ENCODE measurements at regions not wholly inside any gene's neighbourhood (a gene's known extent, or its start where the extent isn't known, plus 50 kb on each side); places are given as distances from the start of the nearest gene placed in this dataset.
"Not testable (repeated sequence)": the region's sequence is repeated elsewhere in the genome, so short reads cannot be mapped to it uniquely, and the experiment has no call there.

DNA sequence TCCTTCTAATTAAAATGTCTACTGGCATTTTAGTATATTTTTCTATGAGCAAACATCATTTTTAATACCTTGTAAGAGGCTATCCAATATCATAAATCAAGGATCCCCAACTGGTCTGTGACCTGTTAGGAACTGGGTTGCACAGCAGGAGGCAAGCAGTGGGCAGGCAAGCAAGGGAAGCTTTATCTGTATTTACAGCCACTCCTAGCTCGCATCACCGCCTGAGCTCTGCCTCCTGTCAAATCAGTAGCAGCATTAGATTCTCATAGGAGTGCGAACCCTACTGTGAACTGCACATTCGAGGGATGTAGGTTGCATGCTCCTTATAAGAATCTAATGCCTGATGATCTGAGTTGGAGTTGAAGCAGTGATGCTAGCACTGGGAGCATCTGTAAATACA lies 70.2 kb upstream of the CREB3L1 start:
- H3K27me3 ChIP-seq (replicated peaks), result no peaks in the 10 kb centered on the region
- TF ChIP-seq, protein P1, sequence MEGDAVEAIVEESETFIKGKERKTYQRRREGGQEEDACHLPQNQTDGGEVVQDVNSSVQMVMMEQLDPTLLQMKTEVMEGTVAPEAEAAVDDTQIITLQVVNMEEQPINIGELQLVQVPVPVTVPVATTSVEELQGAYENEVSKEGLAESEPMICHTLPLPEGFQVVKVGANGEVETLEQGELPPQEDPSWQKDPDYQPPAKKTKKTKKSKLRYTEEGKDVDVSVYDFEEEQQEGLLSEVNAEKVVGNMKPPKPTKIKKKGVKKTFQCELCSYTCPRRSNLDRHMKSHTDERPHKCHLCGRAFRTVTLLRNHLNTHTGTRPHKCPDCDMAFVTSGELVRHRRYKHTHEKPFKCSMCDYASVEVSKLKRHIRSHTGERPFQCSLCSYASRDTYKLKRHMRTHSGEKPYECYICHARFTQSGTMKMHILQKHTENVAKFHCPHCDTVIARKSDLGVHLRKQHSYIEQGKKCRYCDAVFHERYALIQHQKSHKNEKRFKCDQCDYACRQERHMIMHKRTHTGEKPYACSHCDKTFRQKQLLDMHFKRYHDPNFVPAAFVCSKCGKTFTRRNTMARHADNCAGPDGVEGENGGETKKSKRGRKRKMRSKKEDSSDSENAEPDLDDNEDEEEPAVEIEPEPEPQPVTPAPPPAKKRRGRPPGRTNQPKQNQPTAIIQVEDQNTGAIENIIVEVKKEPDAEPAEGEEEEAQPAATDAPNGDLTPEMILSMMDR (IDR thresholded peaks at IDR 0.05; ENCODE audit: low read depth, low read length, missing control alignments), result no peak

DNA sequence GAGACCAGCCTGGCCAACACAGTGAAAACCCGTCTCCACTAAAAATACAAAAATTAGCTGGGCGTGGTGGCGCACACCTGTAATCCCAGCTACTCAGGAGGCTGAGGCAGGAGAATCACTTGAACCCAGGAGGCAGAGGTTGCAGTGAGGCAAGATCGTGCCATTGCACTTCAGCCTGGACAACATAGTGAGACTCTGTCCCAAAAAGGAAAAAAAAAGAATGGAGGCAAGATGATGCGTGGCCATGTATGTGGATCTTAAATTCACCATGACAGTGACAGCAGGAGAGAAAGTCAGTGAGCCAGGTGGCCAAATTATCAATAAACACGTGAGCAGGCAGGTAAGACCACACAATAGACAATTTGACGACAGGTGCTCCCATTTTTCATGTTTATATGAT lies 73.0 kb upstream of the CREB3L1 start:
- H3K27me3 ChIP-seq (replicated peaks); H3K36me3 ChIP-seq (replicated peaks); in situ Hi-C loops (cut with HindIII; ENCODE audit: low pct_ligation_motif_present, low sequenced_read_pairs); DNase-seq; H3K27ac ChIP-seq; H3K4me3 ChIP-seq (ENCODE audit: low read depth, low read length): not testable (repeated sequence)

More for the DNA sequence above, 70.2 kb upstream of the CREB3L1 start:
- in situ Hi-C loops (cut with HindIII; ENCODE audit: low pct_ligation_motif_present, low sequenced_read_pairs), result no loop called here
- no peak for DNase-seq
- H3K36me3 ChIP-seq (replicated peaks), result no peaks in the 10 kb centered on the region
- no peak overlapping the region for H3K27ac ChIP-seq
- no peak overlapping the region for H3K4me3 ChIP-seq (ENCODE audit: low read depth, low read length)

DNA sequence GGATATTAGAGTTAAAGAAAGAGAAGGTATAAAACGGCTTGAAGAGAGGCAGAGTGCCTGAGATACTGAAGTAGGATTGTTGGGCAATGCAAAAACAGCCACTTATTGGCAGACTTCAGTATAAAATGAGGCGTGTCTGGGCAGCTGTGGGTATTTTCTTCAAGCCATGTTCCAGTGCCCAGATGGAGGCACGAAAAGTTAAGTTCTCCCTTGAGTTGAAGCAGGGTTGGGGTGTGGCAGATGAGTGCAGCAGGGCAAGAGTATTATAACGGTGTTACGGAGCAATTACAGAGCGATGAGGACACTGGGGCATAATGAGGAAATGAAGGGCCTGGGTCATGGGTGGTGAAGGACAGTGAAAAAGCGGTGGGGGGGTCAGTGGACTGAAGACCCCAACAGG lies 73.7 kb upstream of the CREB3L1 start:
- H3K27ac ChIP-seq, result no peak overlapping the region
- TF ChIP-seq, protein P1 (IDR thresholded peaks at IDR 0.05; ENCODE audit: low read depth, low read length, missing control alignments), result no peak
- no peak overlapping the region for H3K4me3 ChIP-seq (ENCODE audit: low read depth, low read length)
- in situ Hi-C loops (cut with HindIII; ENCODE audit: low pct_ligation_motif_present, low sequenced_read_pairs), result no loop called here
- no peak for DNase-seq
- no peaks in the 10 kb centered on the region for H3K36me3 ChIP-seq (replicated peaks)
- no peaks in the 10 kb centered on the region for H3K27me3 ChIP-seq (replicated peaks)

DNA sequence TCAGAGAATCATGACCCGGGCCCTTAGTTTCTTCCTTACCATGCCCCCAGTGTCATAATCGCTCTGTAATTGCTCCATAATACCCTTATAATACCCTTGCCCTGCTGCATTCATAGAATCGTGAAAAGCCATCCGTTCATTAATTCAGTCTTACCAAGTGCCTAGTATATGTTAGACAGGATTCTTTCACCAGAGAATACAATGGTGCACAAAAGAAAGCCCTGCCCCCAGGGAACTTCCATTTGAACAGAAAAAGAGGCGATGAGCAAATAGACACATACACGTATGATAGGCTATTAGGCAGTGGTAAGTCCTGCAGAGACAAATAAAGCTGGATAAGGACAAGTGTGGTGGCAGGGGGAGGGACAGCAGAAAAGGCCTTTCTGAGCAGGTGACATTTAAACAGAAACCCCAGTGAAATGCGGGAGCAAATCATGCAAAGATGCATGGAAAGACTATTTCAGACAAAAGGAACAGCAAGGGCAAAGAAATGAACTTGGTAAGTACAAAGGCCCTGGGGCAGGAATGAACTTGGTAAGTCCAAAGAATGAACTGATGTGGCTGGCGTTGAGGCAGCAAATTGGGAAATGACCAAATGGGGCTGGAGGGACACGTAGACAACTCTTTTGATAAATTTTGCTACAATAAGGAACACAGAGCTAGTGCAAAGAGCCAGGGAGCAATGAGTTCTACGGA lies 74.6 kb upstream of the CREB3L1 start:
- Histone ChIP-seq H3K4me3 (ENCODE audit: low read depth, low read length) (no peak overlapping the region), H3K27ac (no peak overlapping the region), H3K27me3 (replicated peaks) (peaks cover under 1% of the 10 kb centered on the region), H3K36me3 (replicated peaks) (no peaks in the 10 kb centered on the region)
- DNase-seq, result no peak
- in situ Hi-C loops (cut with HindIII; ENCODE audit: low pct_ligation_motif_present, low sequenced_read_pairs), result no loop called here
- TF ChIP-seq, protein P1 (IDR thresholded peaks at IDR 0.05; ENCODE audit: low read depth, low read length, missing control alignments), result no peak

DNA sequence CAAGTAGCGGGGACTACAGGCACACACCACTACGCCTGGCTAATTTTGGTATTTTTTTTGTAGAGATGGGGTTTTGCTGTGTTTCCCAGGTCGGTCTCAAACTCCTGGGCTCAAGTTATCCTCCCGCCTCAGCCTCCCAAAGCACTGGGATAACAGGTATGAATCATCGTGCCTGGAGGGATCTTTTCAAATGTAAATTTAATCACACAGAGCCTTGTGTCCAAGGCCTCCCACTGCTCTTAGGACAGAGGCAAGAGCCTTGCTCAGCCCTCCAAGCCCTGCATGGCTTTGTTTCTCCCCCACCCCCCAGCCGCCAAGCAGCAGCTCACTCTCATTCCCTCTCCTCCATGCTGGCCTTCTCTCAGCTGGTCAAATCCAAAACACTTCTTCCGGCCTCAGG lies 75.3 kb upstream of the CREB3L1 start:
- H3K4me3 ChIP-seq (ENCODE audit: low read depth, low read length), result no peak overlapping the region
- H3K27me3 ChIP-seq (replicated peaks), result peaks cover 4% of the 10 kb centered on the region
- DNase-seq, result no peak
- H3K27ac ChIP-seq, result no peak overlapping the region
- H3K36me3 ChIP-seq (replicated peaks), result no peaks in the 10 kb centered on the region
- TF ChIP-seq, protein P1 (IDR thresholded peaks at IDR 0.05; ENCODE audit: low read depth, low read length, missing control alignments), result no peak
- in situ Hi-C loops (cut with HindIII; ENCODE audit: low pct_ligation_motif_present, low sequenced_read_pairs), result no loop called here

DNA sequence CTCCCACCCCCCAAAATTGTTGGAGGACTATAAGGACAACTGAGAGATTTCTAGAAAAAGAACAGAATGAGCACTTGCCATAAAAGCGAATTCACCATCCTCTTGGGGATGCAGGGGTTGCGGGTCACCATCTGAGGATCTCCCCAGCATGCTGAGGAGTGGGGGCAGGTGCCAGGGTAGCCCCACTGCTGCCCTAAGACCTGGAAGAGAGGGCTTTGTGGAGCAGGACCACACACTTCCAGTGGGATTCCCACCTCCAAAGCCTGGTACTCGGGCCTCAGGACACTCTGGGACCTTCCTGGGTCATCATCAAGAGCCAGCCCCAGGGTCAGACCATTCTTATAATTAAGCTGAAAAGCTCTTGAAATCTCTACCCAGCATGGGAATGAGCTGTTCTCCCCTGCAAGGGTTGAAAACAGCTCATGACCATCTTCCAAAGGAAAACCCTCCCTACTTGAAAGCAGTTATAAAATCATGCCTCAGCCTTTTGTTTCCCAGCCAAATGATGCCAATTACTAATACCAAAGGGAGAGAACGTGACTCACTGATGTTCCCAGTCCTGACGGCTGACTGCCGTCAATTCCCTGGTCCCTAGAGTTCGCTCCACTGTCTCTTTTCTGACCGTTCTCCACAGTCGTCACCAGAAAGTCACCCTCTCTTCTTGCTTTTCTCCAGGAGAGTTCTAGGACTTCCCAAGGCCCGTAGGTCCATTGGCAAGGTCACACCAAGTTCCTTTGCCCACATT lies 76.8 kb upstream of the CREB3L1 start:
- no peak for DNase-seq
- Histone ChIP-seq H3K4me3 (ENCODE audit: low read depth, low read length) (no peak overlapping the region), H3K36me3 (replicated peaks) (no peaks in the 10 kb centered on the region), H3K27me3 (replicated peaks) (peaks cover 6% of the 10 kb centered on the region), H3K27ac (no peak overlapping the region)
- in situ Hi-C loops (cut with HindIII; ENCODE audit: low pct_ligation_motif_present, low sequenced_read_pairs), result no loop called here
- TF ChIP-seq, protein P1 (IDR thresholded peaks at IDR 0.05; ENCODE audit: low read depth, low read length, missing control alignments), result no peak

All from brain microvascular endothelial cell (primary cell).